GM18870 (cell line): ENCODE measurements at regions not wholly inside any gene's neighbourhood (a gene's known extent, or its start where the extent isn't known, plus 50 kb on each side); places are given as distances from the start of the nearest gene placed in this dataset.
A peak's percentile ranks its signal among the peaks of the same experiment; 100 is the strongest.

ENCODE experiments used
- ATAC-seq: cut with Tn5 transposase; IDR thresholded peaks from one replicate; pipeline ENCODE4 v1.9.1; 2021; ENCODE audit warnings: moderate library complexity; ENCODE audit not compliant: unreplicated experiment

DNA sequence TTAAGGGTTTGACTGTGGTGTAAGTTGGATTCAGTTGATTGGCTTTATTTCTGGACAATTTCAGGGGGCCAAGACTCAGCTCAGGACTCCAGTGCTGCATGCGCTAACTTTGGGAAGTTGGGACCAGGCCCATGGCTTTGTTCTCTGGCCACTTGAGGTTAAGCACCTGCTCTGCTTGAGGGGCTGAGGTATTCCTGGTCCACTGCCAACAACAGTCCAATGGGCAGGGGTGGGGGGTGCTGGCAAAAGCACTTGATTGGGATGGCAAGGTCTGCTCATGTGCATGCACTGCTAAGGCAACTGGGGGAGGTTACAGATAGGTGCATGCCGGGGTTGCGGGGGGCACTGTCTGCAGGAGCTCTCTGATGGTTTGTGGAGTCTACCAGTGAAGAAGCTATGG, 52.6 kb upstream of the ASB17 start:
- no peak for ATAC-seq

DNA sequence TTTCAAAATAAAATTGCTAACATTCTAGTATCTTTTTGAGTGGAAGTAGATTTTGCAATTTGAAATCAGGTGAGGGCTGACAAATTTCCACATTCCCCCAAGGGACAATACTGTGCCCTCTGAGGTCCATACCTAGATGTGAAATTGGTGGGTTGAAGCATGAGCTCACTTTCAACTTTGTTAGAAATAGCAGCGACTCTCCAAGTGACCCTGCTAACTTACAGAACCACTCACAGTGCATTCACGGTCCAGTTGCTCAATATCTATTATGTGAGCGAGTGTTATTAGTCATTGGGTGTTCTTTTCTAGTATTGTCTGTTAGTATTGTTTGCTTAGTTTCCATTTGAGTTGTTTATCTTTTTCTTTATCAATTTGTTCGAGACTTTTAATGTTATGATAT, 53.6 kb upstream of the ASB17 start:
- ATAC-seq = peak; percentile 92

DNA sequence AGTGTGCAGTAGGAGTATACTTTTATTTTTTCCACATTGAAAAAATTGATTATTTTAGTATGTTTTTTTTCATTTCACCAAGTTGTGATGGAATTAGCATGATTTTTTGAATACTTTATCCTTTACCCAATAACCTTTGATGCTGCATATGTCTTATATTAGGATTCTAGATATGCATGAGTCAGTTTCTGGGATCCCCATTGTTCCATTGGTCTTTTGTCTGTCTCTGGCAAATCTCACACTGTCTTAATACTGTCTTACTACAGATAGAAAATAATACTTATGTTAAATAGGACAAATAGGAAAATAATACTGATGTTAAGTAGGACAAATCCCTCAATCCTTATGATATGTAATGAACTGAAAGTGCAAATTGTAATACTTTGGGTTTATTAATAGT, 54.3 kb upstream of the ASB17 start:
- ATAC-seq = no peak

DNA sequence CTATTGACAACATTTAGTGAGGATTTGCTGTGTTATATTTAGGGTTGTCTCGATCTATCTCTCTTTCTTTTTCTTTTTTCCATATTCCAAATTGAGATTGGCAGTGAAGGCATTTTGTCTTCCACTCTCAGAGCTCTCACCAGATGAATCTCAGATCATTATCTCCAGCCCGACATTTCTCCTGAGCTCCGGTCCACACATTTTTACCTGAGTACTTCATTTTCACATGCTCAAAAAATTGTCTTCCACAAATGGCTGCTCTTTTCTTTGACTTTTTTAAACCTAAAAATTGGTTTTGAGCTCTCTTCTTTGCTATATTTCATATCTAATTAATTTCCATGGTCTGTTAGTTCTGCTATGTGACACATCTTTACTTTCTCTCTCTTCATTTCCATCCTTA, 56.9 kb upstream of the ASB17 start:
- no peak for ATAC-seq

DNA sequence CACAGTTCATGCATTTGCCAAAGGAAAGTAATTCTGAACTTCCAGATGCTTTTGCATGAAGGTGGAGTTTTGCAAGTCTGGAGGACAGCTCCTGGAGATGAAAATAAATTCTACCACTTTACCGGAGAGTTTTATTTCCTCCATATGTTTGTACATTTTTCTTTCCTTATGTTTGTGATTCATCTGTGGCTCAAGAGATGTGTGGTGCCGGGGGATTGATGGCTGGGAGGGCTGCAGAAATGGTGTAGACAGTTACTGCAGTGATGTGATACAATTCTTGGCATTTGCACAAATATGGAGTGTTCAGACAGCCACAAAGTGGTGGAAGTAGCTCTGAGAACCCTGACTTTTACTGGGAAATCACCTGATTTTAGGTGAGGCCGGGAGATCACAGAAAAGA, 58.5 kb upstream of the ASB17 start:
- ATAC-seq = no peak

DNA sequence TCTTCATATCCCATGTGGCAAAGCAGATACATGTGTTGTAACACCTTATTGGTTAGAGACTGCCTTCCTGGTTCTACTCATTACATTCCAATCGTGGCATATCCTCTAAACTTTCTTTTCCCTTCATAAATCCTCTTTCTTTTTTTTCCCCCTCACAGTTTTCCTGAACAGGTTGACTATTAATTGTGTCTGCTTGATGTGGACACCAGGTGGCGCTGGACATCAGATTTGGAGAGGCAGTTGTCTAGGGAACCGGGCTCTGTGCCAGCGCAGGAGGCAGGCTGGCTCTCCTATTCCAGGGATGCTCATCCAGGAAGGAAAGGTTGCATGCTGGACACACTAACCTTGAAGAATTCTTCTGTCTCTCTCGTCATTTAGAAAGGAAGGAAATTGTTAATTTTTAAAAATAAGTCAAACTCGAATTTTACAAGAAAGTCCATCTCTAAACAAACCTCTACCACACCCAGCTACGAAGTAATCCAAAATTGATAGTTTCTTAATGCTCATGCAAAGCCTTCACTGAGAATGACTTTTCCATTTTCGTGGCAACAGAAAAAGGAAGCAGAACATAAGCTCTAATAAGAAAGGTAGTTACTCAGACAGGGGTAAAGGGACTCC, 59.4 kb upstream of the ASB17 start:
- ATAC-seq = peak; percentile 86

DNA sequence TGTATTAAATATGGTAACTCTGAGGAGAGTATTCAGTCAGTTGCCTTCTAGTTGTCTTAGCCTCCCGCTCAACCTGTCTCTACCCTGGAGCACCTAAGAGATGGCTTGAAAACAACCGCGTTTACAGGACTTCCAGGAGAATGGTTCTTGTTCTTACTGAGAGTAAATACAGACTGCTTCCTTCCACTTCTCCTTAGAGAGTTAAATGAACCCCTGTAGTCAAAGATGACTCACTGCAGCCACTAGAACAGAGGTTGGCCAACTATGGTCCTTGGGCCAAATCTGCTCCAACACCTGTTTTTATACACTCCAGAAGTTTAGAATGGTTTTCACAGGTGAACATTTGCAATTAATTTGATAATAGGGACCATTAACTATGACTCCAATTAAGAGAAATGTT, 60.1 kb upstream of the ASB17 start:
- ATAC-seq = no peak

DNA sequence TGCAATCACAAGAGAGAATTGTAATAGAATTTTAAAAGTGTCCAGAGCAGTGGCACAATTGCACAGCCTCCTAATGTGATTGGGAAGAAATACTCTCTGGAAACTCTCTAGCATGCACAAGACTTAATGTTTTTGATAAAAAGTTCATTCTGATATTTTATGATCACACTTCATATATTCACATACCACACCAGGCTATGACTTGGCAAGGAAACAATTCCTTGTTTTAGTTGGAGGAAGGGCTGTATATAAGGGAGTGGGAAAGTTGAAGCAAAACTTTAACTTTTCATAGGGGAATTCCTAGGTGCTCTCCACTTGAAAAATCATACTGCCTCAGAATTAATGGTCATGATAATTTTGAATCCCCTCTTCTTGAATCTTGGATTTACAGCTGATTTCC, 61.5 kb upstream of the ASB17 start:
- no peak for ATAC-seq

DNA sequence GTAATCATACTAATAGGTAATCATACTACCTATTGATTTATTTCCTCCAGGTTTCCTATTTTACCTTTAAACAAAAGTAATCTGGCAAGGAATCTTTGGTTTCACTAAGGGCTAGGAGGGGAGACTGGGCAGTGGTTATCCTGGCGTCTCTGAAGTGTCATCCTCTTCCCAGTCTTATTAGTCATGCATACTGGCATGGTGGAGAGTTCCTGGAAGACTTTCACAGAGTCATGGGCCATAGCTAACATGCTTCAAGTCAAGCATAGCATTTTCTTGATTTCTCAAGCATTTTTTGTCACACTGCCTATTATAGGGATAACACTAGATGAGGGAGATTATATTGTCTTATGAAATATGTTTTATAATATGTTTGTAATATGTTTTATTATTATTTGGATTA, 64.0 kb upstream of the ASB17 start:
- no peak for ATAC-seq

DNA sequence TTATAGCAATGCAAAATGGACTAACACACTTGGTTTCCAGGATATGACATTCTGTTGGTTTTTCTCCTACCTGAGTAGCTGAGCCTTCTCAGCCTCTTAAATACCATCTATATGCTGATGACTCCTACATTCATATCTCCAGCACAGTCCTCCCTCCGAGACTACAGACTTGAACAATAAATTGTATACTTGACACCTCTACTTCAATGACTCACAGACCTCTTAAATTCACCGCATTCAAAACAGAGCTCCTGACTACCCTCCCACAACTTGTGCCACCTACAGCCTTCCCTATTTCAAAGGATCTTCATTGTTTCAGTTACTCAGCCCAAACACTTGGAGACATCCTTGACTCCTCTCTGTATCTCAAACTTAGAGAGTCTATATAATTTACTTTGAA, 66.8 kb upstream of the ASB17 start:
- no peak for ATAC-seq

DNA sequence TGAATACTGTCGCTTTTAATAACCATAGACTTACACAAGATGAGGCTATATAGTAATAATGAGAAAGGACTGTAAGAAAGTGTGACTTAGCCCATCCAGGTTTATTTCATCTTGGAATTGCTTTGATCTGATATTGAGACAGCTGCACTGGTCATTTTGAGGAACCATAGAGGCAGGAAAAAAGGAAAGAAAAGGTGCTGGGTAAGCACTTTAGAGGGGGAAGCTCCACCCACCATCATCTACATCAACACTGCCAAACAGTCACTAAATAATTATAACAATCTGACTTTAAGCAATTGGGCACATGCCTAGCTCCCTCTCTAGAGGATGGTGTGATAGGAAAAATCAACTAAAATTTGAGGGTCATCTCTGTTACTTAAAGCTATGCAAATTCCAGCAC, 70.6 kb upstream of the ST6GALNAC3 start:
- no peak for ATAC-seq

DNA sequence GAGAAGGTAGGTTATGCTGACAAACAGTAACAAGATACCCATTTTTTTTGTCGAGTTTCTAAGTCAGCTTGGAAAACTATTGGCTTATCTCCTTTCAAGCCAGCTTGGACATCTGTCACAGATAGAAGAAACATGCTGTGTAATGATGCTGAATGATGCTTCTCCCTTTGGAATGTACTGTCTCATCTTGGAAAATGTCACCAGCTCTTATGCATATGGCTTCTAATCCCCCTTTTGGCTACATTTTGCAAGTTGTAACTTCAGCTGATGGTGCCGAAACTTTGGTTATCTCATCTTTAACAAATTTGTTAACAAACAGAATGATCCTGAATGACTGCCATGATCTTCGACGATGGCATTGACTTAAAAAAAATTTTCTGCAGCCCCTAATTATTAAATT, 68.8 kb upstream of the ST6GALNAC3 start:
- ATAC-seq = no peak

DNA sequence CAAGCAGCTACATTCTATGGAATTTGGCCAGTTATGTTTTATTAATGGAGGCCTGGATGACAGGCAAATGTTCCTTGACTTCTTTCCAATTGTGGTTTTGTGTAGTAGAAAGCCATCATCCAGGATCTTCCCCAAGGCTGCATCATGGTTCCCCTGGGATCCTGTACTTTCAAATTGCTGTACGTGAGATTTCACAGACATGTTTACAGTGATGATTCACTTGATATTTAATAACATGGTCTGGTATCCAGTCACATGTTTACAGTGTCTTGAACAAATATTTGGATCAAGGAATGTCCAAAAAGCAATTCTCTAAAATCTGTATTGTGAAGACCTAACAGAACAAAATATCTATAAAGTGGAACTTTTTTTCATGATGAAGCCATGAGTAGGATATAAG, 68.3 kb upstream of the ST6GALNAC3 start:
- ATAC-seq = no peak

DNA sequence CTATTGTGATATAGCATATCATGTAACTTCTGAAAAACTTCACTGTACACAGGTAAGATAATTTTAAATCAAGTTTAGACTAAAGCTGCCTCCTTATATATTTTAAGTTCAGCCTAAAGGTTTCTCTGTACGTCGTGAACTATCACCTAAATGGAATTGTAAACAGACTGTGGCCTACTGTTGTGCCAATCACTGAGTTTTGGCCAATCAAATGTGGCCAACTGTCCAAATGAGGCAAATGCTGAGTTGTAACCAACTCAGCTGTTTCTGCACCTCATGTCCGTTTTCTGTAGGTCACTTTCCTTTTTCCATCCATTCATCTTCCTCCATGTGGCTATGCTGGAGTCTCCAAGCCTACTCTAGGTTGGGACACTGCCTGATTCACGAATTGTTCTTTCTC, 63.7 kb upstream of the ST6GALNAC3 start:
- ATAC-seq = no peak

DNA sequence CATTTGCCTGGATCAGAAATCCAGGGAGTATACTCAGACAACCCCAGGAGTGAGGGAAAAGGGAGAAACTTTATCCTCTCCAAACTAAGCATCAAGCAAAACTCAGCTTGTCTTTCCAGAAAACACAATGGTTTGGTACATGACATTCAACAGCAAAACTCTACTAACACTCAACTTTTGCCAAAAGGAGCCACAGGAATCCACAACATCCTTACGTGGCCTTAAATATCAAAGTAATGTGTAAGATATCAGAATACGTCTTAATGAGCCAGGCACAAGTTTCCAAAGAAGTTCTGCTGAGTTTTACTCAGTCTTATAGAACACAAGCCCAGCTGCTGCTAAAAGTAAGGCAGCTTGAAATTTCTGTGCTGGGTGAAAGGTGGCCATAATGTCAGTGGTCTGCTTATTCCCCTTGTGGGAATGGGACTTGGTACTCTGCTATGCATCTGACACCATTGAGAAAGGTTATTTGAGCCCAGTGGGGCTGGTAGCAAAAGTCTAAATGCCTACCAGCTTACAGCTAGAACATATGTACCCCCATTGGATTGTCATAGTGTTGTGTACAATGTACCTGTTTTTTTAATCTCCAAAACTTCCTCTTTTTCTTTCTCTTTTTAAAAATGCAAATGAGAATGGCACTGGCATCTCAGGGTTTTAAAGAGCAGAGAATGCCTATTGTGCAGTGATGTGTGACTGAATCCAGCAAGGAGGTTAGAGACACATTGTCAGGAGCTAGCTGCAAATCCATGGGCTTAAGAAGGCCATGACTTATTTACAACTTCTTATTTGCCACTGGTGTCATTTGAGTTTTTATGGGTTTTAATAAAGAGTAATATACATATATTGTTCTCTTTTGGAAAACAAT, 62.0 kb upstream of the ST6GALNAC3 start:
- ATAC-seq = no peak

DNA sequence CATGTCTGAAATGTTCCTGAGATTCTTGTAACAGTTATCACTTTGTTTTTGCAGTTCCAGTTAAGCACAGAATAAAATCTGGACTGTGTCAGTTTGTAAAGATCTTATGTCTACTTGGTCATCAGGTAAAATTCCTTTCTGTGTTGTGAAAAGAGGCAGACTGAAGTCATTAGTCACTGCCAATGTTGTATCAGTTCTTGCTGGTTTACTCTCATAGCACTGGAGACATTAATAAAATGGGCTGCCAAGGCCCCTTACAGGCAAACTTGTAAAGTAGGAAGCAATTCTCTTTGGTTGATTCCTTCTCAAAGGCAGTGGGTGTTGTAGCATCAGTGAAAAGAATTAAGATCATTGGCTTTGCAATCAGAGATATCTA, 61.4 kb upstream of the ST6GALNAC3 start:
- no peak for ATAC-seq

DNA sequence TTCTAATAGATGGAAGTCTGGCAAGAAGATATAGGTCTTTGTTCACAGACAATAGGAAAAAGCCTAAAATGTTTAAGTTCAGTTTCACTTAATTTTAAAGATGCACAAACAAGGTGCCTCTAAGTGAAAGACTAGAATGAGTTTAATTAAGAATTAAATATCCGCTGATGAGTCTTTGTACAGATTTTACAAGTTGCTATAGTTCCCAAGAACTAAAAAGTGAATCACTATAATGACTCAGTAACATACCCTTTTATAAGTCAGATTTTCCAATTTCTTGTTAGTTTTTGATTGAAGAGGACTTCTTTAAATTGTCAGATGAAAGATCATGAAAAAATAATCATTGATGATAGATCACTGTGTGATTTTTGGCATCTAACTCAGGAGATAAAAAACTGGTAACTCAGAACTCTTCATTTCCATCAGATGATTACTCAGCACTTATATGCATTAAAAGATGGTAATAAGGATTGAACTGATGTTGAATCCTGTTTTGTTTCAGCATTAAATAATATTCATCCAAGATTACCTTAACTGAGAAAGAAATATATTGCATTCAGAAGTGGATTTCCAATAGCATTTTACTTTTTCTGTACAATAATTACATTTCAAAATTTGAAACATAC, 59.0 kb upstream of the ST6GALNAC3 start:
- no peak for ATAC-seq

DNA sequence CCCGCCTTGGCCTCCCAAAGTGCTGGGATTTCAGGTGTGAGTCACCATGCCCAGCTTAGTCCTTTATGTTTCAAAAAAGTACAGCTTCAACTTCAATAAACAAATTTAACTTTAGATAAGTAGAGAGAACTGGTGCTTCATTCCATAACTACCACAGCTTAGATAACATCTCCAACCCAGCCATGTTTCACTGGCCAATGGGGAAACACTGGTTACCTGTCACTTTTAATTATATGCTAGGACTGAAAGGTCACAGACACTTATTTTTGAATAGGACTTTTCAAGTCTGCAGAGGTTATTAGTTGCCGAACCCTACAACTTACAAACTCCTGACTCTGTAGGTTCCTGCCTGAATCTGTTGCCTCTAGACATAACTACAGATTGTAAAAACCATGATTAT, 56.5 kb upstream of the ST6GALNAC3 start:
- ATAC-seq = no peak

DNA sequence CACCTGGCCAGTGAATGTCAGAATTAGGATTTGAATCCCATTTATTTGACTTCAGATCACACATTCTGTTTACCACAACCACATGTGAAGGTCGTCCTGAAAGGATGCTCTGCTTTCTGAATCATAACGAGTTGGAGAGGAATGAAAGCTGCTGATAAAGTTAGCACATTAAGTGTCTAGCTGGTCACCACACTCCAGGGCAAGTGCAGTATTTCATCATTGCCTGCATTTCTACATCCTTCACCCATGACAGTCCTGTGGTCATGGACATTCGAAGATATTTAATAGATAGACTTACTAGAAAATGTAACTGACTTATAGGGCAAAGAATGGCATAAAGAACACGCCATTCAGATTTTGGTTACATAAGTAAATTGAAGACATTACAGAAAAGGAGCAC, 52.7 kb upstream of the ST6GALNAC3 start:
- ATAC-seq = no peak

DNA sequence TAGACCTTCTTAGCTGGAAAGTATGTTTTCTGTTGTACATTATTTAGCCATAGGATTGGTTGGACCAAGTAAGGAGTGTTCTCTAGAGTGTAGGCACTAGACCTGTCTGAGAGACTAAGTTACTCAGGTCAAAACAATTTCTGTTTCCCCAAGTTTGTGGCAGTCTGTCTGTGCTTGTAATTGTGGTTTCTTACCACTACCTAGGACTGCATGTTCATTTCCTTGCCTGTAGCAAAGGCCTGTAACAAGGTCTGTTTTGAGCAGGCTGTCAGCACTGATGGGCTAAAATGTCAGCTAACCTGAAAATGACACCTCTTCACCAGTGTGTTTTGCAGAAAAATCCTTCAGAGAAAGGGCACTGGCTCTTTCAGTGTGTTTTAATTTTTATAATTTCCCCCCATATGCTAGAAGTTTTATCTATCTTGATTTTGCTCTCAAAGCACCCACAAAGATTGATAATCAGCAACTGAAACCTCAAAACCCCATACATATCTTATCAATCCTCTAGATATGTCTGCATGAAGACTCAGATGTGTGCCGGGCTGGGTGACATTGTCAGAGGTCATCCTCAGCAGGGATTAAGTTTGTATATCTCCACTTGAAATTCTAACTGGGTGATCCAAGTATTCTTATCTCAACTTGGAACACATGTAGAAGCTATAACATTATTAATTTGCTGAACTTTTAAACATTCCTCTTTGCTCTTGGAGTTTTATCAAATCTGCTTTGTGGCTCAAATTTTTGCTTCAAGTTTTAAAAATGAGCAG, 50.7 kb upstream of the ST6GALNAC3 start:
- no peak for ATAC-seq
